Sigmoid colon (tissue), 6 donors: ENCODE measurements at regions not wholly inside any gene's neighbourhood (a gene's known extent, or its start where the extent isn't known, plus 50 kb on each side); places are given as distances from the start of the nearest gene placed in this dataset.

Experiments
- DNase-seq: peaks from one replicate; pipeline ENCODE4 v3.0.0-alpha.2; 2019
- H3K27ac ChIP-seq, 4 donors: fragments of 200-600 bp; sonication (generic); one replicate each; pipeline ENCODE4 v1.5.1; 2016 to 2019; ENCODE audit warnings: mild to moderate bottlenecking in 1 of 4
- H3K27me3 ChIP-seq, 3 donors: fragments of 200-600 bp; sonication (generic); one replicate each; pipeline ENCODE4 v1.5.1; 2019; ENCODE audit warnings: mild to moderate bottlenecking in 1 of 3
- H3K36me3 ChIP-seq, 4 donors: fragments of 200-600 bp; sonication (generic); one replicate each; pipeline ENCODE4 v1.5.1; 2016 to 2019
- H3K4me1 ChIP-seq, 4 donors: fragments of 200-600 bp; sonication (generic); one replicate each; pipeline ENCODE4 v1.5.1; 2017 to 2019
- H3K4me3 ChIP-seq, 4 donors: fragments of 200-600 bp; sonication (generic); one replicate each; pipeline ENCODE4 v1.5.1; 2017 to 2019; ENCODE audit warnings: mild to moderate bottlenecking in 2 of 4, moderate library complexity in 1 of 4
- H3K9me3 ChIP-seq, 4 donors: fragments of 200-600 bp in 3 of 4; sonication (generic) in 3 of 4; one replicate each; pipeline versions ENCODE4 v1.5.1 to v1.6.1; 2013 to 2019
- CTCF ChIP-seq, 4 experiments: fragments of 450-650 bp in 3 of 4; fragments of 200-600 bp in 1 of 4; IDR thresholded peaks; one replicate each; pipeline ENCODE4 v1.5.1; 2016 to 2019; ENCODE audit warnings: antibody characterized with exemption in 4 of 4, mild to moderate bottlenecking in 3 of 4, moderate library complexity in 2 of 4
- EP300 ChIP-seq, 4 donors: sonication (generic); formaldehyde crosslinking; IDR thresholded peaks; one replicate each; pipeline ENCODE4 v1.6.1; 2017; ENCODE audit warnings: antibody characterized with exemption in 4 of 4
- POLR2A ChIP-seq, 2 donors: fragments of 450-650 bp; IDR thresholded peaks; one replicate each; pipeline ENCODE4 v1.6.1; 2016; ENCODE audit warnings: antibody characterized with exemption in 2 of 2, mild to moderate bottlenecking in 2 of 2, moderate library complexity in 2 of 2
- POLR2AphosphoS5 ChIP-seq, 4 donors: sonication (generic); formaldehyde crosslinking; IDR thresholded peaks; one replicate each; pipeline ENCODE4 v1.6.1; 2017; ENCODE audit warnings: antibody characterized with exemption in 4 of 4
- WGBS, 2 donors: extraction: QIAGEN DNeasy Blood & Tissue Kit; methylation state at CpG; one replicate each; pipeline ENCODE4 v1.1.7; 2013; 5-methylcytosine and 5-hydroxymethylcytosine counted together
- intact Hi-C: fragments of 100-400 bp; cut with DNase I; formaldehyde crosslinking; loops from one replicate; pipeline ENCODE4 v1.15.1; 2023
- donor health status: healthy with polysubstance abuse.
- donor health status: healthy.

DNA sequence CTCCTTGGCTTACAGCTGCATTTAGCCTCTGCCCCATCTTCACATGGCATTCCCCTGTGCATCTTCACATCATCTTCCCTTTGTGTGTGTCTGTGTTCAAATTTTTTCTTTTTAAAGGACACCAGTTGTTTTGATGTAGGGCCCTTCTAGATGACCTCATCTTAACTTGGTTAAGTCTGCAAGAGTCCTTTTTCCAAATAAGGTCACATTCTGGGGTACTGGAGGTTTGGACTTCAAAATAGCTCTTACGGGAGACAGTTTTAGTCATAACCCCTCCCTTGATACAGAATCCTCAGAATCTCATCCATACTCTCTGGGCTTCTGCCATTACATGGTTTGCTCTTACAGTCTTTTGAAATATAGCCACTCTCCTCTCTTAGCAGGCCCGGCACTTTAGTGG, 231.5 kb upstream of the ATP6AP2 start:
- Histone ChIP-seq H3K27me3 (no peaks in the 10 kb centered on the region), H3K27ac (no peak overlapping the region), H3K36me3 (no peaks in the 10 kb centered on the region), H3K4me1 (no peaks in the 10 kb centered on the region), H3K9me3 (peaks cover 0 to 2% (median 0%) of the 10 kb centered on the region in 4 donors), H3K4me3 (no peak overlapping the region)
- intact Hi-C loops, result no loop called here
- WGBS, 2 donors, result 52 to 80% methylated on average over 2 of the region's 2 CpGs
- DNase-seq, result no peak
- no peak for TF ChIP-seq POLR2A (IDR thresholded peaks at IDR 0.05)
- TF ChIP-seq EP300 (IDR thresholded peaks at IDR 0.05), result no peak
- no peak for TF ChIP-seq CTCF (IDR thresholded peaks at IDR 0.05)
- TF ChIP-seq POLR2AphosphoS5 (IDR thresholded peaks at IDR 0.05), result no peak

GRCh38 chrX:40346379-40346778, 234.4 kb upstream of the ATP6AP2 start:
- intact Hi-C loops, result no loop called here
- no peaks in the 10 kb centered on the region for H3K36me3 ChIP-seq
- TF ChIP-seq POLR2AphosphoS5 (IDR thresholded peaks at IDR 0.05) (no peak), CTCF (IDR thresholded peaks at IDR 0.05) (no peak), EP300 (IDR thresholded peaks at IDR 0.05) (no peak), POLR2A (IDR thresholded peaks at IDR 0.05) (no peak)
- DNase-seq, result no peak
- WGBS, 2 donors, result 77 to 88% methylated on average over 1 of the region's 1 CpG
- H3K27ac ChIP-seq, result no peak overlapping the region
- peaks cover 0 to 2% (median 0%) of the 10 kb centered on the region in 4 donors for H3K9me3 ChIP-seq
- no peaks in the 10 kb centered on the region for H3K4me1 ChIP-seq
- H3K4me3 ChIP-seq, result no peak overlapping the region
- no peaks in the 10 kb centered on the region for H3K27me3 ChIP-seq

DNA sequence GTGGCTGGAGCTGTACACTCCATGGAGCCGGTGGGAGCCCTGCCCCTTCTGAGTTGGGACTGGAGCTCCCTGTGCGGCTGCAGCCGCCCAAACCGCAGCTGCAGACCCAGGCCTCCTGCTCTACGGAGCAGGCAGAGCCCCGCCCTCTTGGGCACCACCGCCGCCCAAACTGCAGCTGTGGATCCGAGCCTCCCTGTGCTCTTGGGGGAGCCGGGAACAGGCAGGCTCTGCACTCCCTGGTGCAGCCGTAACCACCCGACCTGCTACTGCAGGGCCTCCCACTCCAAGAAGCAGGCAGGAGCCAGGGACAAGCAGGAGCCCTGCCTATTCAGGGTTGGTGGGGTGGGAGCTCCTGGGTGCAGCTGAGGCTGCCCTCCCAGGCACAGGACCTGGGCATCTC, 237.5 kb upstream of the ATP6AP2 start:
- intact Hi-C loops, result no loop called here
- 70 to 91% methylated on average over 12 of the region's 12 CpGs for WGBS, 2 donors
- Histone ChIP-seq H3K4me3 (no peak overlapping the region), H3K4me1 (no peaks in the 10 kb centered on the region), H3K36me3 (no peaks in the 10 kb centered on the region), H3K27me3 (no peaks in the 10 kb centered on the region), H3K27ac (no peak overlapping the region), H3K9me3 (peaks cover 0 to 2% (median 0%) of the 10 kb centered on the region in 4 donors)
- DNase-seq, result no peak
- no peak for TF ChIP-seq EP300 (IDR thresholded peaks at IDR 0.05)
- TF ChIP-seq POLR2A (IDR thresholded peaks at IDR 0.05), result no peak
- no peak for TF ChIP-seq CTCF (IDR thresholded peaks at IDR 0.05)
- no peak for TF ChIP-seq POLR2AphosphoS5 (IDR thresholded peaks at IDR 0.05)

GRCh38 chrX:40340116-40340515, 240.7 kb upstream of the ATP6AP2 start:
- H3K36me3 ChIP-seq, result no peaks in the 10 kb centered on the region
- no peak for DNase-seq
- 4 to 63% methylated on average over 1 of the region's 1 CpG for WGBS, 2 donors

More at GRCh38 chrX:40340116-40340515, 240.7 kb upstream of the ATP6AP2 start:
- H3K27ac ChIP-seq, result no peak overlapping the region
- TF ChIP-seq CTCF (IDR thresholded peaks at IDR 0.05), result no peak
- TF ChIP-seq POLR2A (IDR thresholded peaks at IDR 0.05), result no peak
- no peak for TF ChIP-seq EP300 (IDR thresholded peaks at IDR 0.05)
- TF ChIP-seq POLR2AphosphoS5 (IDR thresholded peaks at IDR 0.05), result no peak
- peaks cover 0 to 2% (median 0%) of the 10 kb centered on the region in 4 donors for H3K9me3 ChIP-seq
- no peaks in the 10 kb centered on the region for H3K4me1 ChIP-seq
- intact Hi-C loops, result no loop called here
- H3K27me3 ChIP-seq, result no peaks in the 10 kb centered on the region
- H3K4me3 ChIP-seq, result no peak overlapping the region
